A673 (cell line): ENCODE measurements at regions not wholly inside any gene's neighbourhood (a gene's known extent, or its start where the extent isn't known, plus 50 kb on each side); places are given as distances from the start of the nearest gene placed in this dataset.

ENCODE experiments used
- BruUV-seq: library from RNA; stranded (reverse); fragments of 400-500 nt; replicated peaks from 2 replicates; lab custom pipeline; 2021; lab: Mats Ljungman, UMichigan
- CTCF ChIA-PET: fragments of 300-600 bp; sonication (Branson Sonifier 250); formaldehyde crosslinking; loops from one replicate; lab custom pipeline; 2022; ENCODE audit warnings: antibody characterized with exemption; lab: Charles Lee
- POLR2A ChIA-PET: fragments of 300-600 bp; sonication (Branson Sonifier 250); formaldehyde crosslinking; loops from one replicate; lab custom pipeline; 2022; ENCODE audit warnings: antibody characterized with exemption; ENCODE audit not compliant: low non-redundant PET; lab: Charles Lee
- DNase-seq: peaks from one replicate; pipeline ENCODE4 v3.0.0-alpha.2; 2015; ENCODE audit warnings: low spot score
- H3K27ac ChIP-seq: fragments of 200-600 bp; sonication (generic); 2 replicates; pipeline ENCODE4 v1.5.1; 2016; ENCODE audit warnings: mixed run types, low read depth, mild to moderate bottlenecking, mixed read lengths, antibody characterized with exemption, low read length; ENCODE audit not compliant: poor library complexity, severe bottlenecking
- H3K27me3 ChIP-seq: fragments of 200-600 bp; sonication (generic); replicated peaks from 2 replicates; pipeline ENCODE4 v1.6.1; 2017; ENCODE audit warnings: mixed run types, low read depth, mild to moderate bottlenecking, mixed read lengths, antibody characterized with exemption, low read length; ENCODE audit not compliant: insufficient read depth, poor library complexity
- H3K36me3 ChIP-seq: fragments of 200-600 bp; sonication (generic); 2 replicates; pipeline ENCODE4 v1.6.1; 2016; ENCODE audit warnings: mixed run types, mild to moderate bottlenecking, mixed read lengths, antibody characterized with exemption, low read length; ENCODE audit not compliant: insufficient read depth, poor library complexity, severe bottlenecking
- H3K4me1 ChIP-seq: fragments of 200-600 bp; sonication (generic); 2 replicates; pipeline ENCODE4 v1.6.1; 2017; ENCODE audit warnings: mixed run types, mild to moderate bottlenecking, mixed read lengths, antibody characterized with exemption, low read length; ENCODE audit not compliant: insufficient read depth, poor library complexity, severe bottlenecking
- H3K4me3 ChIP-seq: fragments of 200-600 bp; sonication (generic); 2 replicates; pipeline ENCODE4 v1.5.1; 2016; ENCODE audit warnings: low read depth, mixed run types, mild to moderate bottlenecking, mixed read lengths, low read length; ENCODE audit not compliant: poor library complexity, severe bottlenecking
- H3K9me3 ChIP-seq: fragments of 200-600 bp; sonication (generic); 2 replicates; pipeline ENCODE4 v1.6.1; 2016; ENCODE audit warnings: mixed run types, low read depth, mild to moderate bottlenecking, mixed read lengths, antibody characterized with exemption, low read length; ENCODE audit not compliant: poor library complexity, severe bottlenecking
- EZH2 ChIP-seq: fragments of 200-600 bp; sonication (generic); IDR thresholded peaks from 2 replicates; pipeline ENCODE4 v1.6.1; 2017; ENCODE audit warnings: borderline replicate concordance, low read depth, mild to moderate bottlenecking, mixed read lengths, antibody characterized with exemption, low read length; ENCODE audit not compliant: poor library complexity, severe bottlenecking
- intact Hi-C: fragments of 100-400 bp; cut with micrococcal nuclease; formaldehyde crosslinking; loops from one replicate; pipeline ENCODE4 v1.10.0; 2022; ENCODE audit not compliant: unreplicated experiment
- TF ChIP-seq, protein P1 (sequence below): fragments of 300-800, 200-600 bp; sonication (generic); conservative IDR thresholded peaks from 2 replicates; pipeline ENCODE4 v1.5.1; 2017; ENCODE audit warnings: low read depth, mild to moderate bottlenecking, antibody characterized with exemption, low read length, moderate library complexity, mixed read lengths

DNA sequence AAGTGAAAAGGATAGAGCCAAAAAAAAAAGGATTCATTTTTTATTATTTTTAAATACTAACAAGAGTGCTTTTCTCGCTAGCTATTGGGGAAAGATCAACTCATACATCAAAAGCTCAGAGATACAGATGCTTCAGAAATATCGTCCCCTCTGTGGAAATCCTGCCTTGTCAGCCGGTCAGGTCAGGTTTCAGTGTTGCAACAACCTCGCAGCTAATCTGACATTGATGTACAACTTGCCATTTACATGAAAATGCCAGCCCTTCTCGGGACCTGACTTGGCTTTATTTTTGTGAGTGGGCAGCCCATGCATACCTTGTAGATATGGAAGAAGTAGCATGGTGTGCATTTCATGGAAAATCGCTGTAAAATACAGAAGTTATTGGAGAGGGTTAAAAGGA lies 358.8 kb upstream of the ADAMTS16 start:
- BruUV-seq: no TSS peak
- Histone ChIP-seq H3K4me3 (no peak overlapping the region), H3K27me3 (no peaks in the 10 kb centered on the region), H3K4me1 (no peaks in the 10 kb centered on the region), H3K9me3 (peaks cover 8% of the 10 kb centered on the region), H3K36me3 (no peaks in the 10 kb centered on the region), H3K27ac (no peak overlapping the region)
- no peak for TF ChIP-seq EZH2
- TF ChIP-seq, protein P1, sequence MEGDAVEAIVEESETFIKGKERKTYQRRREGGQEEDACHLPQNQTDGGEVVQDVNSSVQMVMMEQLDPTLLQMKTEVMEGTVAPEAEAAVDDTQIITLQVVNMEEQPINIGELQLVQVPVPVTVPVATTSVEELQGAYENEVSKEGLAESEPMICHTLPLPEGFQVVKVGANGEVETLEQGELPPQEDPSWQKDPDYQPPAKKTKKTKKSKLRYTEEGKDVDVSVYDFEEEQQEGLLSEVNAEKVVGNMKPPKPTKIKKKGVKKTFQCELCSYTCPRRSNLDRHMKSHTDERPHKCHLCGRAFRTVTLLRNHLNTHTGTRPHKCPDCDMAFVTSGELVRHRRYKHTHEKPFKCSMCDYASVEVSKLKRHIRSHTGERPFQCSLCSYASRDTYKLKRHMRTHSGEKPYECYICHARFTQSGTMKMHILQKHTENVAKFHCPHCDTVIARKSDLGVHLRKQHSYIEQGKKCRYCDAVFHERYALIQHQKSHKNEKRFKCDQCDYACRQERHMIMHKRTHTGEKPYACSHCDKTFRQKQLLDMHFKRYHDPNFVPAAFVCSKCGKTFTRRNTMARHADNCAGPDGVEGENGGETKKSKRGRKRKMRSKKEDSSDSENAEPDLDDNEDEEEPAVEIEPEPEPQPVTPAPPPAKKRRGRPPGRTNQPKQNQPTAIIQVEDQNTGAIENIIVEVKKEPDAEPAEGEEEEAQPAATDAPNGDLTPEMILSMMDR: no peak
- DNase-seq: no peak
- ChIA-PET POLR2A (no interaction called here), CTCF (no interaction called here)
- intact Hi-C loops: no loop called here

DNA sequence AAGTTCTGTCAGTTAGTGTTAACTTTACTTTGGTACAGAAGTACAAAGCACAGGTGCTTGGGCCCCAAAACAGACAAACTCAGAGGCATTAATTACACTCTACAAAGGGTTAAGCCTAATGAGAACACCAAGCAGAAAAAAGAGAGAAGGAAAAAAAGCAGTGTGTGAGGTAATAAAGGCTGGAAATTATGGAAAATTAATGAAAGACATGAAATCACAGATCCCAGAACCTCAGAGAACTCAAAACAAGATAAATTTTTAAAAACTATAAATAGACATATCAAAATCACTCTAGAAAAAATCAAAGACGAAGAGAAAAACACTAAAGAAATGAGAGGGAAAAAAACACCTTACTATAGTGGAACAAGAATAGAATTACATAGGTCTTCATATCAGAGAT lies 354.2 kb upstream of the ADAMTS16 start:
- DNase-seq: no peak
- intact Hi-C loops: no loop called here
- no TSS peak for BruUV-seq

DNA sequence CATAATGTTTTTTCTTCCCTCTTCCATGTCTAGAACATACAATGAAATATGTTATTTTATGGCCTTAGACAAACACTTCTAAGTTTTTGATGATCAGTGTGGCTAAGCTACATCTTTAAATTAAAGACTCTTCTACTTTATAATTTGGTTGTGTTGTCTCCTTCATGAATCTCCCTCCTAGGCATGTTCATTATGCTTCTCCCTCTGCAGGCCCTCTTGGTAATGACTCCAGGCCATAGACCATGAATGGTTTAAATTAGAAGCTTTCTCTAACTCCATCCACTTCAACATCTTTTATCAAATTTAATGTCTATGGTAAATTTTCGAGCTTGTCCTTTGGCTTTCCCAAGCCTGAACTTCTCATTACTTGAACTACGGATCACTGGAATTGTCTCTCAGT lies 342.7 kb upstream of the ADAMTS16 start:
- H3K27me3 ChIP-seq: no peaks in the 10 kb centered on the region
- no TSS peak for BruUV-seq
- no peaks in the 10 kb centered on the region for H3K4me1 ChIP-seq
- POLR2A ChIA-PET: no interaction called here
- no peaks in the 10 kb centered on the region for H3K36me3 ChIP-seq
- H3K27ac ChIP-seq: no peak overlapping the region
- no peaks in the 10 kb centered on the region for H3K9me3 ChIP-seq
- no peak for DNase-seq
- CTCF ChIA-PET: no interaction called here
- intact Hi-C loops: no loop called here
- H3K4me3 ChIP-seq: no peak overlapping the region
- TF ChIP-seq, protein P1: no peak
- no peak for TF ChIP-seq EZH2

More for the DNA sequence above, 354.2 kb upstream of the ADAMTS16 start:
- TF ChIP-seq, protein P1: no peak
- TF ChIP-seq EZH2: no peak
- no peak overlapping the region for H3K4me3 ChIP-seq
- POLR2A ChIA-PET: no interaction called here
- no peaks in the 10 kb centered on the region for H3K4me1 ChIP-seq
- no peaks in the 10 kb centered on the region for H3K36me3 ChIP-seq
- H3K27me3 ChIP-seq: no peaks in the 10 kb centered on the region
- CTCF ChIA-PET: no interaction called here
- no peak overlapping the region for H3K27ac ChIP-seq
- peaks cover 8% of the 10 kb centered on the region for H3K9me3 ChIP-seq
